Motor neuron (in vitro differentiated cells): ENCODE measurements at regions not wholly inside any gene's neighbourhood (a gene's known extent, or its start where the extent isn't known, plus 50 kb on each side); places are given as distances from the start of the nearest gene placed in this dataset.

Source experiments
- ATAC-seq, 8 experiments: fragments of 200-7000 bp; cut with Tn5 transposase; replicated peaks in 6 of 8; 2 replicates each; pipeline ENCODE4 v1.8.0; 2021; ENCODE audit warnings: mild to moderate bottlenecking in 8 of 8, moderate library complexity in 8 of 8
- H3K27ac ChIP-seq, 2 donors: fragments of 250-450 bp; sonication (Bioruptor Pico); 2 replicates each; pipeline ENCODE4 v1.9.0; 2021; ENCODE audit warnings: antibody characterized with exemption in 2 of 2, mild to moderate bottlenecking in 2 of 2, moderate library complexity in 1 of 2
- H3K4me1 ChIP-seq, 2 donors: fragments of 250-450 bp; sonication (Bioruptor Pico); replicated peaks in 1 of 2; 2 replicates each; pipeline ENCODE4 v1.6.1; 2021; ENCODE audit warnings: antibody characterized with exemption in 2 of 2, mild to moderate bottlenecking in 2 of 2, moderate library complexity in 1 of 2
- H3K4me3 ChIP-seq, 5 donors: fragments of 250-450 bp; sonication (Bioruptor Pico); 2 replicates each; pipeline ENCODE4 v1.9.0; 2021; ENCODE audit warnings: antibody characterized with exemption in 5 of 5, mild to moderate bottlenecking in 5 of 5, moderate library complexity in 4 of 5
- WGBS, 10 experiments: fragments of 450-650 bp; shearing (Covaris generic); methylation state at CpG; one replicate each; pipeline ENCODE4 v1.0.0; 2022; 5-methylcytosine and 5-hydroxymethylcytosine counted together
- in situ Hi-C, 9 experiments: fragments of 400-800 bp; cut with MboI; loops; one replicate each; pipeline ENCODE4 v1.15.0; 2021; ENCODE audit warnings: low sequenced_read_pairs in 9 of 9, low pct_unique_long_range_greater_than_20kb in 2 of 9; ENCODE audit not compliant: unreplicated experiment in 9 of 9

DNA sequence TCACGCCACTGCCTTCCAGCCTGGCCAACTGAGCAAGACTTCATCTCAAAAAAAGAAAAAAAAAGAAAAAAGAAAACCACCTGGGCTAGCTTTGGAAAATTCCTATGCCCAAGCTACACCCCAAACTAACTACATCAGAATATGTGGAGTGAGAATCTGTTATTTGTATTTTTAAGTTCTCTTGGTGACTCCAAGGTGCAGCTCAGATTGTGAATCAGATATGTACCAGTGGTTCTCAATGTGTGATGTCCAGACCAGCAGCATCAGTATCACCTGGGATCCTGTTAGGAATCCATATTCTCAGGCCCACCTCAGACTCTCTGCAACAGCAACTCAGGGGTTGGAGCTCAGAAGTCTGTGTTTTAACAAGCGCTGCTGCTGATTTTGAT, 376.8 kb downstream of the EDEM1 start:
- 56 to 100% (median 80%) methylated on average over 1 to 2 of the region's 2 CpGs; no CpG with 5 or more reads in 5 of the 10 experiments for WGBS, 10 experiments
- no peak for ATAC-seq
- H3K4me1 ChIP-seq = no peaks in the 10 kb centered on the region
- H3K27ac ChIP-seq = no peak overlapping the region
- H3K4me3 ChIP-seq = no peak overlapping the region
- in situ Hi-C loops = loop anchor here in 1 of 9 experiments (25.0 kb wide), 1 partner anchor 252 kb away; no protein-coding TSS in a partner anchor

DNA sequence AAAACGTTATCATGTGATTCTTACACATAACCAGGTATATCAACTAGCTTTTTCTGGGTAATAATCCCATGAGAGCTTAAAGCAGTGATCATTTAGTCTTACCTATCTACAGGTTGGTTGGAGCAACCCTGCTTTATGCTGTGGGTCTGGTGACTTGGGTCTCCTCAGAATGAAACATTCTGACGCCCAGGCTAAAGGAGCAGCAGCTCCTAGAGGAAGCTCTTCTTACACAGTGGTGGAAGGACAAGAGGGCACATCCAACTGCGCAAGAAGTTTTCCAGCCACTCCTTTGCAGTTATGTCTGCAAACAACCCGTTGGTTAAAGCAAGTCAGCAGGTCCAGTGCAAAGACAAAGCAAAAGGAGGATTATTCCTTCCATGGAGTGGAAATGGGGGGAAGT, 377.5 kb downstream of the EDEM1 start:
- WGBS, 10 experiments = 0 to 76% (median 30%) methylated on average over 2 to 4 of the region's 4 CpGs; no CpG with 5 or more reads in 1 of the 10 experiments
- peak in 2 of 8 experiments; percentile 32 to 45 for ATAC-seq
- in situ Hi-C loops = loop anchor here in 1 of 9 experiments (25.0 kb wide), 1 partner anchor 253 kb away; no protein-coding TSS in a partner anchor

GRCh38 chr3:5567113-5567512, 379.6 kb downstream of the EDEM1 start:
- H3K4me3 ChIP-seq = no peak overlapping the region
- 0 to 75% (median 30%) methylated on average over 1 to 2 of the region's 2 CpGs; no CpG with 5 or more reads in 1 of the 10 experiments for WGBS, 10 experiments
- in situ Hi-C loops = loop anchor here in 1 of 9 experiments (25.0 kb wide), 1 partner anchor 255 kb away; no protein-coding TSS in a partner anchor
- no peak overlapping the region for H3K27ac ChIP-seq
- H3K4me1 ChIP-seq = no peaks in the 10 kb centered on the region
- ATAC-seq = no peak

More for the DNA sequence above, 377.5 kb downstream of the EDEM1 start:
- no peaks in the 10 kb centered on the region for H3K4me1 ChIP-seq
- no peak overlapping the region for H3K27ac ChIP-seq
- H3K4me3 ChIP-seq = no peak overlapping the region

GRCh38 chr3:5568451-5568850, 380.9 kb downstream of the EDEM1 start:
- ATAC-seq = peak in 3 of 8 experiments; percentile 25 to 40 (median 25)
- no peak overlapping the region for H3K27ac ChIP-seq
- peaks cover 0 to 5% of the 10 kb centered on the region in 2 donors for H3K4me1 ChIP-seq
- 0 to 80% (median 43%) methylated on average over 1 to 5 of the region's 5 CpGs; no CpG with 5 or more reads in 1 of the 10 experiments for WGBS, 10 experiments
- H3K4me3 ChIP-seq = no peak overlapping the region
- in situ Hi-C loops = loop anchor here in 1 of 9 experiments (25.0 kb wide), 1 partner anchor 256 kb away; no protein-coding TSS in a partner anchor

GRCh38 chr3:5569152-5569551, 381.6 kb downstream of the EDEM1 start:
- ATAC-seq = no peak
- in situ Hi-C loops = loop anchor here in 1 of 9 experiments (25.0 kb wide), 1 partner anchor 257 kb away; no protein-coding TSS in a partner anchor
- no peak overlapping the region for H3K27ac ChIP-seq
- no peak overlapping the region for H3K4me3 ChIP-seq
- H3K4me1 ChIP-seq = peaks cover 0 to 5% of the 10 kb centered on the region in 2 donors
- 6 to 94% (median 82%) methylated on average over 1 to 4 of the region's 4 CpGs for WGBS, 10 experiments

DNA sequence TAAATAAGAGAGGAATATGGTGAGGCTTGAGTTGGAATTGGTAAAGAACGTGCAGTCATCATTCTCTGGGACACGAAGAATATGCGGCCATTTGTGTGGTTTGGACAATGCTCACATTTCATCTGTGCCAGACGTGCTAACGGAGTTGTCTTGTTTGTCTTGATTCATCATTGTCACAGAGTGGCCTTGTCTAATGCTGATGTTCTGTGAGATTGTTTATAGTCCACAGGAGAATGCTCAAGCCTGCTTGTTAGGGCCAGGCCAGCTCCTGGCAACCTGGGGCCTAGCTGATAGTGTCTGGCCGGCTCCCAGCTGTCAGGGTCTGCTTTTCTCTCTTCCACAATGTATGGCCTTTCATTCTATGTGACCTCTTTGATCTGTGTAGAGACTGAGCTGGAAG, 384.7 kb downstream of the EDEM1 start:
- peaks cover 0 to 8% of the 10 kb centered on the region in 2 donors for H3K4me1 ChIP-seq
- no peak overlapping the region for H3K4me3 ChIP-seq
- 0 to 67% (median 30%) methylated on average over 1 to 6 of the region's 6 CpGs; no CpG with 5 or more reads in 3 of the 10 experiments for WGBS, 10 experiments
- in situ Hi-C loops = loop anchor here in 1 of 9 experiments (25.0 kb wide), 1 partner anchor 260 kb away; no protein-coding TSS in a partner anchor
- ATAC-seq = peak in 3 of 8 experiments; percentile 14 to 37 (median 25)
- no peak overlapping the region for H3K27ac ChIP-seq

- WGBS, 10 experiments = 4 to 85% (median 62%) methylated on average over 3 to 7 of the region's 7 CpGs
- ATAC-seq = no peak
- in situ Hi-C loops = no loop called here
- no peak overlapping the region for H3K4me3 ChIP-seq
- H3K27ac ChIP-seq = no peak overlapping the region
- peaks cover 0 to 8% of the 10 kb centered on the region in 2 donors for H3K4me1 ChIP-seq
Observed at GRCh38 chr3:5576277-5577011, 388.9 kb downstream of the EDEM1 start.

- no peak overlapping the region for H3K4me3 ChIP-seq
- H3K27ac ChIP-seq = no peak overlapping the region
- no peak for ATAC-seq
- in situ Hi-C loops = no loop called here
- peaks cover 0 to 3% of the 10 kb centered on the region in 2 donors for H3K4me1 ChIP-seq
- WGBS, 10 experiments = 0 to 100% (median 35%) methylated on average over 1 to 2 of the region's 2 CpGs; no CpG with 5 or more reads in 4 of the 10 experiments
Observed at GRCh38 chr3:5579139-5579602, 391.7 kb downstream of the EDEM1 start.

DNA sequence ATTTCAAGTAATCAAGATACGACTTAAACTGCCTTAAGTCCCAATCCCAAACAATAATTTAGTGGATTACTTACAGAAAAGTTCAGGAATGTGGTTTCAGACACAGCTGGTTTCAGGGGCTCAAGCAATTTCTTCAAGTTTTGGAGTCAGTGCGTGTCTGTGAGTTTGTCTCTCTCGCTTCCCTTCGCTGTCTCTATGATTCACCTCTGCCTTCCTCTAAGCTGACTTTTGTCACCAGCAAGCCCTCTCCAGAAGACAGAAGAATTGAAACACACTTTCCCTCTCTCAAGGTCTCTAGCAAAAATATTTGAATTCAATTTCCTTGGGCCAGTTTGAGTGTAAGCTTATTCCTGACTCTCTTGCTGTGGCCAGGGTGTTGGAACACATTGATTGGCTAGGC, 392.4 kb downstream of the EDEM1 start:
- WGBS, 10 experiments = 0 to 100% (median 53%) methylated on average over 1 to 4 of the region's 4 CpGs; no CpG with 5 or more reads in 2 of the 10 experiments
- H3K4me1 ChIP-seq = no peaks in the 10 kb centered on the region
- no peak overlapping the region for H3K27ac ChIP-seq
- in situ Hi-C loops = no loop called here
- H3K4me3 ChIP-seq = no peak overlapping the region
- ATAC-seq = no peak

DNA sequence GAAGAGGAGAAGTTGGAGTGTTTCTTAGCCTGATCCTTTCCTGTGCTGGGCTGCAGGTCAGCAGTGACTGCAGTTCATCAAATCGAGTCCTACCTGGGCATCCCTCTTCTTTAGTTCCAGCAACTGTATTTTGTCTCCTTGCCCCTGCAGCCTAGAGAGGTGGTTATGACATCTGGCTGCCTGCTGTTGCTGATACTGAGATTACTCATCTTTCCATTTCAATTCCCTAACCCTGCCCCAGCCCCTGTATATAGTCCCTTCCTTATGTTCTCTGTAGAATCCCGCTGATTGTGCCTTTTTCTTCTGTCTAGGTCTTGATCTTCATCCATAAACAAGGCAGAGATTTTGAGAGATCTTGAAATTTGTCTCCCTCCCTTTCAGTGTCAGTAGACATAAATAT, 393.3 kb downstream of the EDEM1 start:
- WGBS, 10 experiments = 0 to 83% (median 64%) methylated on average over 1 to 2 of the region's 2 CpGs; no CpG with 5 or more reads in 4 of the 10 experiments
- peak in 2 of 8 experiments; percentile 44 to 81 for ATAC-seq
- H3K27ac ChIP-seq = no peak overlapping the region
- no peaks in the 10 kb centered on the region for H3K4me1 ChIP-seq
- H3K4me3 ChIP-seq = no peak overlapping the region
- in situ Hi-C loops = no loop called here

DNA sequence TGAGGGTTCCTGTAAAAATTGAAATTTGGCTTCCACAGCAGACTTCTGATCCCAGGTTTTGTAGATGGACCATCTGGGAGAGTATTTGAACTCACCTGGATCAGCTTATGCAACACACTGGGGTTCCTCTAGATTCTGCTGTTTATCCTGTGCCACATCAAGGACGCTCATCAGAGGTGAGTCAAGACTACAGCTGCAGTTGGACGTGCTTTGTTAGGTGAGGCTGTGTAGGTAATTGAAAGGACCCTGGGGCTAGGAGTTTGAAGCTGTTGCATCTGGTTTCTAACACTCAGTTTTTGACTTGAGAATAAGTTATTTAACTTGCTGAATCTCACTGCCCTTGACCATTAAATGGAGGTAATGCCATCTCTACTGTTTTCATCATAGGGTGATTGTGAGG, 394.2 kb downstream of the EDEM1 start:
- no peak for ATAC-seq
- WGBS, 10 experiments = 7 to 100% (median 24%) methylated on average over 1 to 2 of the region's 2 CpGs; no CpG with 5 or more reads in 6 of the 10 experiments
- Histone ChIP-seq H3K4me1 (no peaks in the 10 kb centered on the region), H3K4me3 (no peak overlapping the region), H3K27ac (no peak overlapping the region)
- in situ Hi-C loops = no loop called here

DNA sequence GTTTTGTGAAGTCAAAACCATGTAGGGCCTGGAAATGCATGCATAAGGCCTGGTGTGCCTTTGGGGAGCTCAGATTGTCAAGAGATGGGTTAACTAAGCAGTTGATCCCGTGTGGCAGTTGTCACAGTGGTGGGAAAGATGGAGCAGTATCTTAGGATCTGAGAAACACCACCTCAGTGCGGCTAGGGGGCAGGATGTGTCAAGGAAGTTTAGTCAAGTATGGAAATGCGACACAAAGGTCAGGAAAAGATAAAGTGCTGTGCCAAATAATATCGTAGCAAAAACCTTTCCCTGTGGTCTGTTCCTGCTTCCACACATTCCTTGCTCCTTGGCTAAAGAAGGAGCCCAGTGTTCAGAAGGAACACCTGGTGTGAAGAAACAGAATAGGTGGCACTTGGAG, 396.4 kb downstream of the EDEM1 start:
- H3K4me3 ChIP-seq = no peak overlapping the region
- 0 to 60% (median 11%) methylated on average over 1 to 4 of the region's 4 CpGs; no CpG with 5 or more reads in 3 of the 10 experiments for WGBS, 10 experiments
- ATAC-seq = no peak
- no peaks in the 10 kb centered on the region for H3K4me1 ChIP-seq
- in situ Hi-C loops = no loop called here
- H3K27ac ChIP-seq = no peak overlapping the region

DNA sequence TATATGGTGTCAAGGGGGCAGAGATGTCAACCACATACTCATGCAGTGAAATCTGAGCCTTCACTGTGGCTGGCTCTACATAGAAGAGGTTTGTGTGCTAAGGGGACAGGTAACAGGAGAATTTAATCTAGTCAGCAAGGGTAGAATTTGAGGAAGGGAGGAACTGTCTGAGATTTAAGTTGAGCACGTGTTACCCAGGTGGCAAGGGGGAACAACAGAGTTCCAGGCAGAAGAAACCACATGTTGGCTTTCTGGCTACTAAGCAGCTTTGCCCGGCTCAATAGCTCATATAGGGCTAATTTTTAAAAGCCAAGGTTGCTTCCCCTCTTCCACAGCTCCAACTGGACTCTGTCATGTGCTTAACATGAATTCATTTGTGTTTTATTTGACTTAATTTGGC, 397.6 kb downstream of the EDEM1 start:
- Histone ChIP-seq H3K27ac (no peak overlapping the region), H3K4me3 (no peak overlapping the region), H3K4me1 (no peaks in the 10 kb centered on the region)
- WGBS, 10 experiments = 0 to 100% (median 80%) methylated on average over 1 to 2 of the region's 2 CpGs; no CpG with 5 or more reads in 4 of the 10 experiments
- ATAC-seq = no peak
- in situ Hi-C loops = no loop called here
